ENCODE measurements at regions not wholly inside any gene's neighbourhood (a gene's known extent, or its start where the extent isn't known, plus 50 kb on each side); places are given as distances from the start of the nearest gene placed in this dataset.

- DNase-seq: no peak
- no peaks in the 10 kb centered on the region for H3K9me3 ChIP-seq (ENCODE audit: severe bottlenecking)
- TF ChIP-seq, protein P1, sequence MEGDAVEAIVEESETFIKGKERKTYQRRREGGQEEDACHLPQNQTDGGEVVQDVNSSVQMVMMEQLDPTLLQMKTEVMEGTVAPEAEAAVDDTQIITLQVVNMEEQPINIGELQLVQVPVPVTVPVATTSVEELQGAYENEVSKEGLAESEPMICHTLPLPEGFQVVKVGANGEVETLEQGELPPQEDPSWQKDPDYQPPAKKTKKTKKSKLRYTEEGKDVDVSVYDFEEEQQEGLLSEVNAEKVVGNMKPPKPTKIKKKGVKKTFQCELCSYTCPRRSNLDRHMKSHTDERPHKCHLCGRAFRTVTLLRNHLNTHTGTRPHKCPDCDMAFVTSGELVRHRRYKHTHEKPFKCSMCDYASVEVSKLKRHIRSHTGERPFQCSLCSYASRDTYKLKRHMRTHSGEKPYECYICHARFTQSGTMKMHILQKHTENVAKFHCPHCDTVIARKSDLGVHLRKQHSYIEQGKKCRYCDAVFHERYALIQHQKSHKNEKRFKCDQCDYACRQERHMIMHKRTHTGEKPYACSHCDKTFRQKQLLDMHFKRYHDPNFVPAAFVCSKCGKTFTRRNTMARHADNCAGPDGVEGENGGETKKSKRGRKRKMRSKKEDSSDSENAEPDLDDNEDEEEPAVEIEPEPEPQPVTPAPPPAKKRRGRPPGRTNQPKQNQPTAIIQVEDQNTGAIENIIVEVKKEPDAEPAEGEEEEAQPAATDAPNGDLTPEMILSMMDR (IDR thresholded peaks at IDR 0.05; ENCODE audit: low read depth, low read length): no peak
- H3K36me3 ChIP-seq: no peaks in the 10 kb centered on the region
- H3K27me3 ChIP-seq (ENCODE audit: insufficient read depth, low read depth, severe bottlenecking): no peaks in the 10 kb centered on the region
- no peak overlapping the region for H3K4me3 ChIP-seq (ENCODE audit: low read depth, low read length)
- no peak overlapping the region for H3K27ac ChIP-seq
Measured at GRCh38 chr9:7932767-7933166, 133.2 kb upstream of the DMAC1 start.

- Histone ChIP-seq H3K27ac (no peak overlapping the region), H3K4me3 (ENCODE audit: low read depth, low read length) (no peak overlapping the region), H3K27me3 (ENCODE audit: insufficient read depth, low read depth, severe bottlenecking) (no peaks in the 10 kb centered on the region), H3K36me3 (no peaks in the 10 kb centered on the region), H3K9me3 (ENCODE audit: severe bottlenecking) (no peaks in the 10 kb centered on the region)
- no peak for DNase-seq
- TF ChIP-seq, protein P1 (IDR thresholded peaks at IDR 0.05; ENCODE audit: low read depth, low read length): no peak
Measured at GRCh38 chr9:7930613-7931012, 131.0 kb upstream of the DMAC1 start.

GRCh38 chr9:7921545-7922197, 122.1 kb upstream of the DMAC1 start:
- Histone ChIP-seq H3K9me3 (ENCODE audit: severe bottlenecking) (no peaks in the 10 kb centered on the region), H3K4me3 (ENCODE audit: low read depth, low read length) (no peak overlapping the region), H3K27ac (peak overlapping the region; percentile 33), H3K36me3 (no peaks in the 10 kb centered on the region), H3K27me3 (ENCODE audit: insufficient read depth, low read depth, severe bottlenecking) (no peaks in the 10 kb centered on the region)
- TF ChIP-seq, protein P1 (IDR thresholded peaks at IDR 0.05; ENCODE audit: low read depth, low read length): no peak
- DNase-seq: no peak

DNA sequence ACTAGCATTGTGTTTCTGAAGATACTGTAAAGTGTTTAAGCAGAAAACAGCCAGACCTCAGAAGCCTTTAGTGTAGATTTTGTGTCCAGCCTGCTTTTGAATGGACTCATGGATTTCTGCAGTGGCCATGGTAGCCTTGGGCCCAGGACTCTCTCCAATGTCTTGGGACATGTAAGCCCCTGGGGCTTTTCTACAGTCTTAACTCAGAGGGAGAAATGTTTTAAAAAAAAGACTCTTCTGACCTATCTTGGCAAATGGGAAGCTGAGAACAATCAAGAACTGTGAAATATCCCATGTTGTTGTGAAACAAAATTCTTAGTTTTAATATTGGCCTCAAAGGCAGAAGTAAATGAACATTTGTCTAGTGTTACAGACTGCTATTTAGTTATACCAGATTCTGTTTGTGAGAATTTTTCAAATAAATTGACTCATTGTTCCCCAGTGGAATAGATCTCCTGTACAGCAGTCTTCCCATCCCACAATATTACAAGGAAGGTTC, 112.5 kb upstream of the DMAC1 start:
- Histone ChIP-seq H3K27me3 (ENCODE audit: insufficient read depth, low read depth, severe bottlenecking) (no peaks in the 10 kb centered on the region), H3K4me3 (ENCODE audit: low read depth, low read length) (no peak overlapping the region), H3K27ac (no peak overlapping the region), H3K36me3 (no peaks in the 10 kb centered on the region), H3K9me3 (ENCODE audit: severe bottlenecking) (no peaks in the 10 kb centered on the region)
- TF ChIP-seq, protein P1 (IDR thresholded peaks at IDR 0.05; ENCODE audit: low read depth, low read length): no peak
- DNase-seq: no peak

DNA sequence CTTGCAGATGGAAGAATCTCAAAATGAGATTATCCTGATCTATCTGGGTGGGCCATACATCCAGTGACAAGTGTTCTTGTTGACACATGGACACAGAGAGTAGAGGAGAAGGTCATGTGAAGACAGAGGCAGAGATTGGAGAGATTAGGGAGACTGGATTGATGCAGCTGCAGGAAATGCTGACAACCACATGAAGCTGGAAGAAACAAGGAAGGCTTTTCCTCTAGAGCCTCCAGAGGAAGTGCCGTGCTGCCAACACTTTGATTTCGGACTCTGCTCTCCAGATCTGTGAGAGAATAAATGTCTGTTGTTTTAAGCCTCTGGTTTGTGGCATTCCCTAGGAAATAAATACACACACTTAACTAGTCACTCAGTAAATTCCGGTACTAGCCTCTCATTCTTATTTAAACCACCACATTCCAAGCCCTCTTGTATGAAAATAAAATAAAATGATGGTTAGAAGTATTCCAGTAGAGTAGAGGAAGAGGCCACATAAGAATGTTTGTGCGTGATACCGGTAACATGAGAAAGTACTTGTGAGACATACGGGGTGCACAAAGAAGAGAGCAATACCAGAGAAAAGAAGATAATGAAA, 110.9 kb upstream of the DMAC1 start:
- Histone ChIP-seq H3K4me3 (ENCODE audit: low read depth, low read length) (no peak overlapping the region), H3K36me3 (no peaks in the 10 kb centered on the region), H3K27ac (no peak overlapping the region), H3K9me3 (ENCODE audit: severe bottlenecking) (no peaks in the 10 kb centered on the region), H3K27me3 (ENCODE audit: insufficient read depth, low read depth, severe bottlenecking) (no peaks in the 10 kb centered on the region)
- no peak for DNase-seq
- TF ChIP-seq, protein P1 (IDR thresholded peaks at IDR 0.05; ENCODE audit: low read depth, low read length): no peak
